ENCODE measurements at regions not wholly inside any gene's neighbourhood (a gene's known extent, or its start where the extent isn't known, plus 50 kb on each side); places are given as distances from the start of the nearest gene placed in this dataset.
"Not testable (repeated sequence)": the region's sequence is repeated elsewhere in the genome, so short reads cannot be mapped to it uniquely, and the experiment has no call there.

GRCh38 chr5:96546120-96546519 is 113.1 kb upstream of the PCSK1 start:
- Histone ChIP-seq H3K9me3 (ENCODE audit: control insufficient read depth in 2 of 3, low read length in 3 of 3) (no peaks in the 10 kb centered on the region), H3K4me1 (ENCODE audit: control insufficient read depth in 2 of 2, insufficient read depth in 2 of 2, low read length in 2 of 2) (no peaks in the 10 kb centered on the region), H3K4me3 (ENCODE audit: low read length) (no peak overlapping the region), H3K36me3 (ENCODE audit: control insufficient read depth in 2 of 3, insufficient read depth in 3 of 3, low read length in 3 of 3) (no peaks in the 10 kb centered on the region), H3K27ac (ENCODE audit: low read depth, low read length) (no peak overlapping the region), H3K27me3 (ENCODE audit: control insufficient read depth in 2 of 2, insufficient read depth in 2 of 2, low read length in 2 of 2) (no peaks in the 10 kb centered on the region)
- CTCF ChIA-PET: interaction anchor here (0.7 kb wide), 2 partner anchors 201 kb away, joined by 3 read pairs; no protein-coding TSS in a partner anchor
- H3K27me3 Mint-ChIP-seq: peaks cover 0 to 22% (median 5%) of the 10 kb centered on the region in 5 donors
- POLR2A ChIA-PET: interaction anchor here (0.6 kb wide), 1 partner anchor 115 kb away, joined by 3 read pairs; no protein-coding TSS in a partner anchor
- DNase-seq (no peak), ATAC-seq (no peak)
- H3K4me1 Mint-ChIP-seq: peaks cover 0 to 2% (median 0%) of the 10 kb centered on the region in 7 donors
- peaks cover 0 to 5% (median 0%) of the 10 kb centered on the region in 11 donors for H3K9me3 Mint-ChIP-seq
- intact Hi-C loops (cut with micrococcal nuclease): no loop called here
- H3K4me3 Mint-ChIP-seq: no peak overlapping the region
- H3K27ac Mint-ChIP-seq: no peak overlapping the region
- H3K36me3 Mint-ChIP-seq: peaks cover 0 to 4% (median 3%) of the 10 kb centered on the region in 5 donors

GRCh38 chr5:96547486-96547885 is 114.4 kb upstream of the PCSK1 start:
- Histone ChIP-seq H3K27me3 (ENCODE audit: control insufficient read depth in 2 of 2, insufficient read depth in 2 of 2, low read length in 2 of 2) (no peaks in the 10 kb centered on the region), H3K36me3 (ENCODE audit: control insufficient read depth in 2 of 3, insufficient read depth in 3 of 3, low read length in 3 of 3) (no peaks in the 10 kb centered on the region), H3K4me1 (ENCODE audit: control insufficient read depth in 2 of 2, insufficient read depth in 2 of 2, low read length in 2 of 2) (no peaks in the 10 kb centered on the region), H3K4me3 (ENCODE audit: low read length) (no peak overlapping the region), H3K27ac (ENCODE audit: low read depth, low read length) (no peak overlapping the region), H3K9me3 (ENCODE audit: control insufficient read depth in 2 of 3, low read length in 3 of 3) (no peaks in the 10 kb centered on the region)
- peaks cover 0 to 5% (median 0%) of the 10 kb centered on the region in 11 donors for H3K9me3 Mint-ChIP-seq
- H3K27me3 Mint-ChIP-seq: peaks cover 0 to 27% (median 5%) of the 10 kb centered on the region in 5 donors
- POLR2A ChIA-PET: no interaction called here
- peaks cover 0 to 2% (median 0%) of the 10 kb centered on the region in 7 donors for H3K4me1 Mint-ChIP-seq
- DNase-seq: no peak
- H3K27ac Mint-ChIP-seq: no peak overlapping the region
- CTCF ChIA-PET: no interaction called here
- no peak for ATAC-seq
- intact Hi-C loops (cut with micrococcal nuclease): no loop called here
- peaks cover 0 to 4% (median 0%) of the 10 kb centered on the region in 5 donors for H3K36me3 Mint-ChIP-seq
- no peak overlapping the region for H3K4me3 Mint-ChIP-seq

GRCh38 chr5:96548905-96549304 is 113.3 kb upstream of the CAST start:
- Histone ChIP-seq H3K4me3 (ENCODE audit: low read length) (no peak overlapping the region), H3K9me3 (ENCODE audit: control insufficient read depth in 2 of 3, low read length in 3 of 3) (no peaks in the 10 kb centered on the region), H3K36me3 (ENCODE audit: control insufficient read depth in 2 of 3, insufficient read depth in 3 of 3, low read length in 3 of 3) (no peaks in the 10 kb centered on the region), H3K27ac (ENCODE audit: low read depth, low read length) (no peak overlapping the region), H3K27me3 (ENCODE audit: control insufficient read depth in 2 of 2, insufficient read depth in 2 of 2, low read length in 2 of 2) (no peaks in the 10 kb centered on the region), H3K4me1 (ENCODE audit: control insufficient read depth in 2 of 2, insufficient read depth in 2 of 2, low read length in 2 of 2) (no peaks in the 10 kb centered on the region)
- H3K4me1 Mint-ChIP-seq: peaks cover 0 to 2% (median 0%) of the 10 kb centered on the region in 7 donors
- CTCF ChIA-PET: interaction anchor here (1.6 kb wide), 1 partner anchor 204 kb away, joined by 9 read pairs; no protein-coding TSS in a partner anchor
- intact Hi-C loops (cut with micrococcal nuclease): loop anchor here in 1 of 2 donors (1.0 kb wide), 1 partner anchor 204 kb away; no protein-coding TSS in a partner anchor
- peaks cover 0 to 29% (median 6%) of the 10 kb centered on the region in 5 donors for H3K27me3 Mint-ChIP-seq
- H3K9me3 Mint-ChIP-seq: peaks cover 0 to 8% (median 2%) of the 10 kb centered on the region in 11 donors
- ATAC-seq (no peak), DNase-seq (no peak)
- POLR2A ChIA-PET: no interaction called here
- H3K27ac Mint-ChIP-seq: no peak overlapping the region
- H3K36me3 Mint-ChIP-seq: peaks cover 0 to 3% (median under 1%) of the 10 kb centered on the region in 5 donors
- no peak overlapping the region for H3K4me3 Mint-ChIP-seq

GRCh38 chr5:96560857-96561256 is 101.3 kb upstream of the CAST start:
- H3K27me3 ChIP-seq (ENCODE audit: control insufficient read depth in 2 of 2, insufficient read depth in 2 of 2, low read length in 2 of 2); H3K27ac ChIP-seq (ENCODE audit: low read depth, low read length); DNase-seq; H3K4me1 Mint-ChIP-seq; CTCF ChIA-PET; H3K36me3 ChIP-seq (ENCODE audit: control insufficient read depth in 2 of 3, insufficient read depth in 3 of 3, low read length in 3 of 3); H3K9me3 Mint-ChIP-seq; H3K4me3 Mint-ChIP-seq; H3K4me1 ChIP-seq (ENCODE audit: control insufficient read depth in 2 of 2, insufficient read depth in 2 of 2, low read length in 2 of 2); H3K9me3 ChIP-seq (ENCODE audit: control insufficient read depth in 2 of 3, low read length in 3 of 3); H3K36me3 Mint-ChIP-seq; H3K27ac Mint-ChIP-seq; H3K4me3 ChIP-seq (ENCODE audit: low read length); ATAC-seq: not testable (repeated sequence)
- intact Hi-C loops (cut with micrococcal nuclease): loop anchor here in 1 of 2 donors (2.0 kb wide), 1 partner anchor 44 kb away; no protein-coding TSS in a partner anchor
- peaks cover 0 to 11% (median 5%) of the 10 kb centered on the region in 5 donors for H3K27me3 Mint-ChIP-seq
- POLR2A ChIA-PET: interaction anchor here (1.0 kb wide), 1 partner anchor 11 kb away, joined by 3 read pairs; no protein-coding TSS in a partner anchor

GRCh38 chr5:96562614-96563013 is 99.6 kb upstream of the CAST start:
- Mint-ChIP-seq H3K9me3 (peaks cover 0 to 3% (median 0%) of the 10 kb centered on the region in 11 donors), H3K36me3 (no peaks in the 10 kb centered on the region), H3K4me1 (peaks cover 4 to 14% (median 9%) of the 10 kb centered on the region in 7 donors), H3K4me3 (no peak overlapping the region), H3K27ac (no peak overlapping the region), H3K27me3 (peaks cover 0 to 13% (median 5%) of the 10 kb centered on the region in 5 donors)
- DNase-seq: no peak
- no peak overlapping the region for H3K4me3 ChIP-seq (ENCODE audit: low read length)
- no peaks in the 10 kb centered on the region for H3K9me3 ChIP-seq (ENCODE audit: control insufficient read depth in 2 of 3, low read length in 3 of 3)
- no peaks in the 10 kb centered on the region for H3K36me3 ChIP-seq (ENCODE audit: control insufficient read depth in 2 of 3, insufficient read depth in 3 of 3, low read length in 3 of 3)
- intact Hi-C loops (cut with micrococcal nuclease): no loop called here
- ChIA-PET CTCF (no interaction called here), POLR2A (no interaction called here)
- no peak for ATAC-seq
- H3K27ac ChIP-seq (ENCODE audit: low read depth, low read length): no peak overlapping the region
- H3K27me3 ChIP-seq (ENCODE audit: control insufficient read depth in 2 of 2, insufficient read depth in 2 of 2, low read length in 2 of 2): no peaks in the 10 kb centered on the region
- peaks cover 0 to 3% of the 10 kb centered on the region in 2 donors for H3K4me1 ChIP-seq (ENCODE audit: control insufficient read depth in 2 of 2, insufficient read depth in 2 of 2, low read length in 2 of 2)

- intact Hi-C loops (cut with micrococcal nuclease): no loop called here
- ChIA-PET CTCF (no interaction called here), POLR2A (no interaction called here)
- Mint-ChIP-seq H3K9me3 (peaks cover 0 to 3% (median 0%) of the 10 kb centered on the region in 11 donors), H3K27ac (no peak overlapping the region), H3K27me3 (peaks cover 0 to 13% (median 0%) of the 10 kb centered on the region in 5 donors), H3K4me3 (no peak overlapping the region), H3K4me1 (peaks cover 4 to 14% (median 9%) of the 10 kb centered on the region in 7 donors), H3K36me3 (no peaks in the 10 kb centered on the region)
- no peaks in the 10 kb centered on the region for H3K9me3 ChIP-seq (ENCODE audit: control insufficient read depth in 2 of 3, low read length in 3 of 3)
- H3K27ac ChIP-seq (ENCODE audit: low read depth, low read length): no peak overlapping the region
- H3K27me3 ChIP-seq (ENCODE audit: control insufficient read depth in 2 of 2, insufficient read depth in 2 of 2, low read length in 2 of 2): no peaks in the 10 kb centered on the region
- H3K4me1 ChIP-seq (ENCODE audit: control insufficient read depth in 2 of 2, insufficient read depth in 2 of 2, low read length in 2 of 2): peaks cover 0 to 3% of the 10 kb centered on the region in 2 donors
- H3K36me3 ChIP-seq (ENCODE audit: control insufficient read depth in 2 of 3, insufficient read depth in 3 of 3, low read length in 3 of 3): no peaks in the 10 kb centered on the region
- DNase-seq (no peak), ATAC-seq (no peak)
- no peak overlapping the region for H3K4me3 ChIP-seq (ENCODE audit: low read length)
Measured at GRCh38 chr5:96563816-96564215, 98.4 kb upstream of the CAST start.

Measured in naive thymus-derived CD4-positive, alpha-beta T cell (primary cell).